Large intestine (tissue), 3 donors: ENCODE measurements at regions not wholly inside any gene's neighbourhood (a gene's known extent, or its start where the extent isn't known, plus 50 kb on each side); places are given as distances from the start of the nearest gene placed in this dataset.
A peak's percentile ranks its signal among the peaks of the same experiment; 100 is the strongest.

ENCODE experiments used
- DNase-seq, 2 donors: peaks; one replicate each; pipeline versions ENCODE4 v3.0.0 to v3.0.0-alpha.2; 2013
- H3K27ac ChIP-seq: one replicate; pipeline ENCODE4 v1.5.1; 2013; ENCODE audit warnings: low read length
- H3K27me3 ChIP-seq: 2 replicates; pipeline ENCODE4 v1.6.1; 2013; ENCODE audit warnings: low read length; ENCODE audit not compliant: control insufficient read depth, insufficient read depth
- H3K36me3 ChIP-seq: 2 replicates; pipeline ENCODE4 v1.6.1; 2013; ENCODE audit warnings: low read length; ENCODE audit not compliant: control insufficient read depth, insufficient read depth
- H3K4me1 ChIP-seq: one replicate; pipeline ENCODE4 v1.6.1; 2013; ENCODE audit warnings: low read length; ENCODE audit not compliant: control insufficient read depth, insufficient read depth
- H3K4me3 ChIP-seq: one replicate; pipeline ENCODE4 v1.5.1; 2013; ENCODE audit warnings: low read length
- H3K9me3 ChIP-seq: one replicate; pipeline ENCODE4 v1.6.1; 2013; ENCODE audit warnings: mild to moderate bottlenecking, low read depth, low read length, moderate library complexity; ENCODE audit not compliant: control insufficient read depth
- WGBS: methylation state at CpG from one replicate; pipeline ENCODE4 v1.1.5; 2013; ENCODE audit warnings: low lambda C conversion rate; ENCODE audit not compliant: insufficient coverage; 5-methylcytosine and 5-hydroxymethylcytosine counted together

GRCh38 chr12:82054566-82054965 is 295.4 kb upstream of the PPFIA2 start:
- 83% methylated on average over 1 of the region's 2 CpGs for WGBS
- DNase-seq, result no peak
- Histone ChIP-seq H3K9me3 (no peaks in the 10 kb centered on the region), H3K27ac (no peak overlapping the region), H3K27me3 (no peaks in the 10 kb centered on the region), H3K4me1 (no peaks in the 10 kb centered on the region), H3K4me3 (no peak overlapping the region), H3K36me3 (no peaks in the 10 kb centered on the region)

GRCh38 chr12:82047446-82047845 is 288.3 kb upstream of the PPFIA2 start:
- H3K27ac ChIP-seq, result no peak overlapping the region
- no peak overlapping the region for H3K4me3 ChIP-seq
- H3K27me3 ChIP-seq, result no peaks in the 10 kb centered on the region
- peak in 1 of 2 donors; percentile 16 for DNase-seq
- H3K4me1 ChIP-seq, result no peaks in the 10 kb centered on the region
- 100% methylated on average over 1 of the region's 2 CpGs for WGBS
- H3K36me3 ChIP-seq, result no peaks in the 10 kb centered on the region
- no peaks in the 10 kb centered on the region for H3K9me3 ChIP-seq

GRCh38 chr12:82040987-82041743 is 282.0 kb upstream of the PPFIA2 start:
- DNase-seq, result no peak
- H3K4me3 ChIP-seq, result no peak overlapping the region
- H3K27me3 ChIP-seq, result no peaks in the 10 kb centered on the region
- H3K4me1 ChIP-seq, result no peaks in the 10 kb centered on the region
- no peaks in the 10 kb centered on the region for H3K36me3 ChIP-seq
- 75% methylated on average over 2 of the region's 2 CpGs for WGBS
- no peaks in the 10 kb centered on the region for H3K9me3 ChIP-seq
- no peak overlapping the region for H3K27ac ChIP-seq

GRCh38 chr12:82034769-82035168 is 275.6 kb upstream of the PPFIA2 start:
- Histone ChIP-seq H3K4me3 (no peak overlapping the region), H3K4me1 (no peaks in the 10 kb centered on the region), H3K27ac (no peak overlapping the region), H3K36me3 (no peaks in the 10 kb centered on the region), H3K9me3 (no peaks in the 10 kb centered on the region), H3K27me3 (no peaks in the 10 kb centered on the region)
- DNase-seq, result no peak

- Histone ChIP-seq H3K4me1 (no peaks in the 10 kb centered on the region), H3K27ac (no peak overlapping the region), H3K9me3 (no peaks in the 10 kb centered on the region), H3K36me3 (no peaks in the 10 kb centered on the region), H3K27me3 (no peaks in the 10 kb centered on the region), H3K4me3 (no peak overlapping the region)
- DNase-seq, result no peak
- WGBS, result no CpG with 5 or more reads among the region's 1 CpG
Measured at GRCh38 chr12:82029936-82030335, 270.8 kb upstream of the PPFIA2 start.

GRCh38 chr12:82028772-82029171 is 269.6 kb upstream of the PPFIA2 start:
- Histone ChIP-seq H3K4me1 (no peaks in the 10 kb centered on the region), H3K27me3 (no peaks in the 10 kb centered on the region), H3K4me3 (no peak overlapping the region), H3K36me3 (no peaks in the 10 kb centered on the region), H3K27ac (no peak overlapping the region), H3K9me3 (no peaks in the 10 kb centered on the region)
- WGBS, result 80% methylated on average over 1 of the region's 1 CpG
- no peak for DNase-seq

- H3K27ac ChIP-seq, result no peak overlapping the region
- H3K9me3 ChIP-seq, result no peaks in the 10 kb centered on the region
- no peaks in the 10 kb centered on the region for H3K27me3 ChIP-seq
- no peaks in the 10 kb centered on the region for H3K4me1 ChIP-seq
- H3K36me3 ChIP-seq, result no peaks in the 10 kb centered on the region
- WGBS, result 100% methylated on average over 1 of the region's 1 CpG
- DNase-seq, result no peak
- H3K4me3 ChIP-seq, result no peak overlapping the region
Measured at GRCh38 chr12:82027612-82028011, 268.5 kb upstream of the PPFIA2 start.

GRCh38 chr12:82025462-82025861 is 266.3 kb upstream of the PPFIA2 start:
- no peak for DNase-seq
- no peaks in the 10 kb centered on the region for H3K27me3 ChIP-seq
- H3K4me3 ChIP-seq, result no peak overlapping the region
- no peak overlapping the region for H3K27ac ChIP-seq
- H3K36me3 ChIP-seq, result no peaks in the 10 kb centered on the region
- H3K9me3 ChIP-seq, result no peaks in the 10 kb centered on the region
- no peaks in the 10 kb centered on the region for H3K4me1 ChIP-seq
- WGBS, result 97% methylated on average over 5 of the region's 7 CpGs

- Histone ChIP-seq H3K27me3 (no peaks in the 10 kb centered on the region), H3K27ac (no peak overlapping the region), H3K36me3 (no peaks in the 10 kb centered on the region), H3K9me3 (peaks cover 5% of the 10 kb centered on the region), H3K4me1 (no peaks in the 10 kb centered on the region), H3K4me3 (no peak overlapping the region)
- DNase-seq, result no peak
Measured at GRCh38 chr12:82019533-82019932, 260.4 kb upstream of the PPFIA2 start.

- Histone ChIP-seq H3K27ac (peak overlapping the region; percentile 56), H3K9me3 (peaks cover 5% of the 10 kb centered on the region), H3K4me1 (no peaks in the 10 kb centered on the region), H3K36me3 (no peaks in the 10 kb centered on the region), H3K4me3 (no peak overlapping the region), H3K27me3 (no peaks in the 10 kb centered on the region)
- peak; percentile 38 to 40 for DNase-seq
- no CpG with 5 or more reads among the region's 1 CpG for WGBS
Measured at GRCh38 chr12:82015623-82016347, 256.6 kb upstream of the PPFIA2 start.

- WGBS, result 80% methylated on average over 3 of the region's 4 CpGs
- H3K27ac ChIP-seq, result no peak overlapping the region
- no peaks in the 10 kb centered on the region for H3K27me3 ChIP-seq
- H3K4me3 ChIP-seq, result no peak overlapping the region
- no peaks in the 10 kb centered on the region for H3K9me3 ChIP-seq
- no peak for DNase-seq
- H3K36me3 ChIP-seq, result no peaks in the 10 kb centered on the region
- no peaks in the 10 kb centered on the region for H3K4me1 ChIP-seq
Measured at GRCh38 chr12:82012176-82012575, 253.0 kb upstream of the PPFIA2 start.
